HUDEP-2 (cell line): ENCODE measurements at regions not wholly inside any gene's neighbourhood (a gene's known extent, or its start where the extent isn't known, plus 50 kb on each side); places are given as distances from the start of the nearest gene placed in this dataset.
"Not testable (repeated sequence)": the region's sequence is repeated elsewhere in the genome, so short reads cannot be mapped to it uniquely, and the experiment has no call there.

Experiments
- DNase-seq, 76 experiments: peaks; one replicate each; lab custom pipeline; 2025; ENCODE audit not compliant: unreplicated experiment in 76 of 76; lab: John Stamatoyannopoulos, UW

- no peak for DNase-seq
Observed at GRCh38 chr12:107366322-107366721, 273.0 kb upstream of the CRY1 start.

- no peak for DNase-seq
Observed at GRCh38 chr12:107368586-107368985, 275.2 kb upstream of the CRY1 start.

GRCh38 chr12:107369006-107369405 lies 275.7 kb upstream of the CRY1 start:
- DNase-seq: no peak

GRCh38 chr12:107369679-107370078 lies 276.3 kb upstream of the CRY1 start:
- no peak for DNase-seq

- no peak for DNase-seq
Observed at GRCh38 chr12:107372229-107372658, 278.9 kb upstream of the CRY1 start.

- no peak for DNase-seq
Observed at GRCh38 chr12:107373238-107373809, 280.0 kb upstream of the CRY1 start.

GRCh38 chr12:107374161-107374840 lies 281.0 kb upstream of the CRY1 start:
- DNase-seq: no peak

GRCh38 chr12:107375231-107375630 lies 281.9 kb upstream of the CRY1 start:
- DNase-seq: no peak

GRCh38 chr12:107377596-107378385 lies 284.4 kb upstream of the CRY1 start:
- no peak for DNase-seq

GRCh38 chr12:107378609-107379008 lies 285.3 kb upstream of the CRY1 start:
- DNase-seq: no peak

- not testable (repeated sequence) for DNase-seq
Observed at GRCh38 chr12:107379142-107379851, 285.9 kb upstream of the CRY1 start.

GRCh38 chr12:107379852-107380567 lies 286.7 kb upstream of the CRY1 start:
- no peak for DNase-seq

GRCh38 chr12:107384645-107385044 lies 291.3 kb upstream of the CRY1 start:
- no peak for DNase-seq

GRCh38 chr12:107385509-107385908 lies 292.2 kb upstream of the CRY1 start:
- no peak for DNase-seq

GRCh38 chr12:107386569-107386968 lies 293.2 kb upstream of the CRY1 start:
- DNase-seq: no peak

- no peak for DNase-seq
Observed at GRCh38 chr12:107388263-107388662, 294.9 kb upstream of the CRY1 start.

GRCh38 chr12:107390414-107390813 lies 295.2 kb upstream of the PWP1 start:
- DNase-seq: no peak

GRCh38 chr12:107393043-107393717 lies 292.4 kb upstream of the PWP1 start:
- DNase-seq: no peak

GRCh38 chr12:107394693-107395092 lies 290.9 kb upstream of the PWP1 start:
- DNase-seq: no peak

GRCh38 chr12:107395817-107396216 lies 289.8 kb upstream of the PWP1 start:
- no peak for DNase-seq
